B cell (primary cell): ENCODE measurements at regions not wholly inside any gene's neighbourhood (a gene's known extent, or its start where the extent isn't known, plus 50 kb on each side); places are given as distances from the start of the nearest gene placed in this dataset.

ENCODE experiments used
- ATAC-seq: fragments of 200-7000 bp; cut with Tn5 transposase; one replicate; pipeline ENCODE4 v1.10.0; 2021; ENCODE audit warnings: low read depth, mild to moderate bottlenecking, moderate number of reproducible peaks, moderate library complexity
- CTCF ChIA-PET: fragments of 350-600 bp; sonication (Branson Sonifier 250); formaldehyde crosslinking; loops from one replicate; lab custom pipeline; 2021; ENCODE audit warnings: antibody characterized with exemption, inconsistent platforms; lab: Charles Lee
- POLR2A ChIA-PET: fragments of 350-600 bp; sonication (Branson Sonifier 250); formaldehyde crosslinking; loops from one replicate; lab custom pipeline; 2021; ENCODE audit warnings: antibody characterized with exemption; lab: Charles Lee
- DNase-seq: peaks from one replicate; pipeline ENCODE4 v3.0.0; 2013
- H2AFZ ChIP-seq: 2 replicates; pipeline ENCODE4 v1.6.1; 2012; ENCODE audit warnings: mild to moderate bottlenecking, low read depth, low read length; ENCODE audit not compliant: insufficient read depth, poor library complexity, severe bottlenecking
- H3K27ac ChIP-seq, 2 donors: 1 replicate in 1 of 2; 2 replicates in 1 of 2; pipeline ENCODE4 v1.5.1; 2012 to 2013; ENCODE audit warnings: low read length in 2 of 2, mild to moderate bottlenecking in 2 of 2, moderate library complexity in 1 of 2
- H3K27me3 ChIP-seq, 4 experiments: fragments of 200-600 bp in 1 of 4; sonication (generic) in 1 of 4; replicated peaks in 1 of 4; 1 replicate in 2 of 4; 2 replicates in 2 of 4; pipeline versions ENCODE4 v1.6.1 to v1.7.0; 2013 to 2016; ENCODE audit warnings: low read length in 3 of 4, mild to moderate bottlenecking in 2 of 4, mixed read lengths in 1 of 4, moderate library complexity in 1 of 4; ENCODE audit not compliant: insufficient read depth in 4 of 4, control insufficient read depth in 3 of 4; ENCODE audit errors: control extremely low read depth in 1 of 4
- H3K36me3 ChIP-seq, 2 experiments: replicated peaks in 1 of 2; 1 replicate in 1 of 2; 2 replicates in 1 of 2; pipeline versions ENCODE4 v1.6.1 to v1.7.1; 2013; ENCODE audit warnings: low read length in 1 of 2; ENCODE audit not compliant: insufficient read depth in 2 of 2, control insufficient read depth in 1 of 2; ENCODE audit errors: control extremely low read depth in 1 of 2, extremely low read depth in 1 of 2
- H3K4me1 ChIP-seq, 2 donors: fragments of 200-600 bp in 1 of 2; sonication (generic) in 1 of 2; 1 replicate in 1 of 2; 2 replicates in 1 of 2; pipeline versions ENCODE4 v1.5.1 to v1.6.1; 2013 to 2017; ENCODE audit warnings: low read length in 2 of 2; ENCODE audit not compliant: control insufficient read depth in 2 of 2, insufficient read depth in 2 of 2
- H3K4me2 ChIP-seq: replicated peaks from 2 replicates; pipeline ENCODE3; 2012; ENCODE audit warnings: mild to moderate bottlenecking, low read depth, low read length; ENCODE audit not compliant: poor library complexity, severe bottlenecking
- H3K4me3 ChIP-seq, 5 experiments: fragments of 200-600 bp in 1 of 5; sonication (generic) in 1 of 5; 1 replicate in 3 of 5; 2 replicates in 2 of 5; pipeline versions ENCODE4 v1.5.1 to v1.7.0; 2011 to 2016; ENCODE audit warnings: low read length in 4 of 5, mild to moderate bottlenecking in 4 of 5, low read depth in 2 of 5, control low read depth in 1 of 5, moderate library complexity in 1 of 5; ENCODE audit not compliant: insufficient read depth in 1 of 5; ENCODE audit errors: control extremely low read depth in 1 of 5, extremely low read depth in 1 of 5
- H3K79me2 ChIP-seq: fragments of 200-600 bp; sonication (generic); one replicate; pipeline ENCODE4 v1.6.0; 2016; ENCODE audit warnings: low read length; ENCODE audit not compliant: control insufficient read depth, insufficient read depth
- H3K9ac ChIP-seq: fragments of 200-600 bp; sonication (generic); 2 replicates; pipeline ENCODE4 v1.6.1; 2017; ENCODE audit warnings: mild to moderate bottlenecking, low read length, moderate library complexity
- H3K9me3 ChIP-seq, 3 donors: one replicate each; pipeline versions ENCODE4 v1.6.1 to v1.7.1; 2013; ENCODE audit warnings: low read length in 2 of 3; ENCODE audit not compliant: control insufficient read depth in 2 of 3, insufficient read depth in 1 of 3; ENCODE audit errors: control extremely low read depth in 1 of 3
- H4K20me1 ChIP-seq: 2 replicates; pipeline ENCODE4 v1.6.0; 2012; ENCODE audit warnings: mild to moderate bottlenecking, low read length; ENCODE audit not compliant: insufficient read depth, control insufficient read depth, poor library complexity, severe bottlenecking
- H3K27ac Mint-ChIP-seq: one replicate; pipeline ENCODE4 v1.8.0; 2021; ENCODE audit warnings: mixed read lengths
- H3K27me3 Mint-ChIP-seq: one replicate; pipeline ENCODE4 v1.8.0; 2021; ENCODE audit warnings: mixed read lengths
- H3K4me1 Mint-ChIP-seq: one replicate; pipeline ENCODE4 v1.8.0; 2021; ENCODE audit warnings: mixed read lengths
- H3K4me3 Mint-ChIP-seq: one replicate; pipeline ENCODE4 v1.8.0; 2021; ENCODE audit warnings: mixed read lengths
- H3K9me3 Mint-ChIP-seq: one replicate; pipeline ENCODE4 v1.8.0; 2022; ENCODE audit warnings: mixed read lengths; ENCODE audit not compliant: insufficient read depth
- EZH2 ChIP-seq: IDR thresholded peaks from 2 replicates; pipeline ENCODE4 v1.6.1; 2012; ENCODE audit warnings: borderline replicate concordance, low read depth, mild to moderate bottlenecking, moderate library complexity, low read length; ENCODE audit not compliant: insufficient read depth, poor library complexity, severe bottlenecking
- WGBS: methylation state at CpG from one replicate; pipeline ENCODE4 v1.1.5; 2013; ENCODE audit warnings: missing lambda C conversion rate; ENCODE audit not compliant: insufficient coverage; 5-methylcytosine and 5-hydroxymethylcytosine counted together
- intact Hi-C: fragments of 100-400 bp; cut with micrococcal nuclease; formaldehyde crosslinking; loops from one replicate; pipeline ENCODE4 v1.10.0; 2022
- TF ChIP-seq, protein P1 (sequence below): fragments of 200-600 bp; IDR thresholded peaks from one replicate; pipeline ENCODE4 v1.8.0; 2022; ENCODE audit warnings: antibody characterized with exemption, mild to moderate bottlenecking

GRCh38 chr15:95263751-95264150 lies 1032.4 kb downstream of the MCTP2 start:
- no peaks in the 10 kb centered on the region for H3K4me1 Mint-ChIP-seq
- intact Hi-C loops: no loop called here

GRCh38 chr15:95265419-95265997 lies 1034.1 kb downstream of the MCTP2 start:
- WGBS: 14% methylated on average over 1 of the region's 3 CpGs
- intact Hi-C loops: no loop called here
- H3K27ac Mint-ChIP-seq: no peak overlapping the region
- CTCF ChIA-PET: no interaction called here
- Histone ChIP-seq H3K36me3 (no peaks in the 10 kb centered on the region), H3K4me2 (no peak overlapping the region), H3K79me2 (no peaks in the 10 kb centered on the region), H4K20me1 (no peaks in the 10 kb centered on the region), H3K9me3 (no peaks in the 10 kb centered on the region), H3K4me1 (no peaks in the 10 kb centered on the region), H3K9ac (no peak overlapping the region), H2AFZ (no peak overlapping the region), H3K4me3 (no peak overlapping the region), H3K27me3 (no peaks in the 10 kb centered on the region), H3K27ac (no peak overlapping the region)
- DNase-seq (no peak), ATAC-seq (no peak)
- no peak overlapping the region for H3K4me3 Mint-ChIP-seq
- POLR2A ChIA-PET: no interaction called here
- H3K9me3 Mint-ChIP-seq: no peaks in the 10 kb centered on the region
- TF ChIP-seq, protein P1, sequence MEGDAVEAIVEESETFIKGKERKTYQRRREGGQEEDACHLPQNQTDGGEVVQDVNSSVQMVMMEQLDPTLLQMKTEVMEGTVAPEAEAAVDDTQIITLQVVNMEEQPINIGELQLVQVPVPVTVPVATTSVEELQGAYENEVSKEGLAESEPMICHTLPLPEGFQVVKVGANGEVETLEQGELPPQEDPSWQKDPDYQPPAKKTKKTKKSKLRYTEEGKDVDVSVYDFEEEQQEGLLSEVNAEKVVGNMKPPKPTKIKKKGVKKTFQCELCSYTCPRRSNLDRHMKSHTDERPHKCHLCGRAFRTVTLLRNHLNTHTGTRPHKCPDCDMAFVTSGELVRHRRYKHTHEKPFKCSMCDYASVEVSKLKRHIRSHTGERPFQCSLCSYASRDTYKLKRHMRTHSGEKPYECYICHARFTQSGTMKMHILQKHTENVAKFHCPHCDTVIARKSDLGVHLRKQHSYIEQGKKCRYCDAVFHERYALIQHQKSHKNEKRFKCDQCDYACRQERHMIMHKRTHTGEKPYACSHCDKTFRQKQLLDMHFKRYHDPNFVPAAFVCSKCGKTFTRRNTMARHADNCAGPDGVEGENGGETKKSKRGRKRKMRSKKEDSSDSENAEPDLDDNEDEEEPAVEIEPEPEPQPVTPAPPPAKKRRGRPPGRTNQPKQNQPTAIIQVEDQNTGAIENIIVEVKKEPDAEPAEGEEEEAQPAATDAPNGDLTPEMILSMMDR: no peak
- TF ChIP-seq EZH2: no peak
- H3K4me1 Mint-ChIP-seq: no peaks in the 10 kb centered on the region
- peaks cover 2% of the 10 kb centered on the region for H3K27me3 Mint-ChIP-seq

More at GRCh38 chr15:95263751-95264150, 1032.4 kb downstream of the MCTP2 start:
- CTCF ChIA-PET: interaction anchor here (1.5 kb wide), 1 partner anchor 15 kb away, joined by 3 read pairs; no protein-coding TSS in a partner anchor
- no peaks in the 10 kb centered on the region for H3K36me3 ChIP-seq
- Mint-ChIP-seq H3K27me3 (peaks cover 2% of the 10 kb centered on the region), H3K9me3 (no peaks in the 10 kb centered on the region), H3K4me3 (no peak overlapping the region), H3K27ac (no peak overlapping the region)
- no peak for DNase-seq
- H3K9ac ChIP-seq: no peak overlapping the region
- no peaks in the 10 kb centered on the region for H3K9me3 ChIP-seq
- H3K27ac ChIP-seq: no peak overlapping the region
- no peak for ATAC-seq
- no peak overlapping the region for H3K4me3 ChIP-seq
- TF ChIP-seq, protein P1: no peak
- H3K4me2 ChIP-seq: no peak overlapping the region
- no peaks in the 10 kb centered on the region for H3K79me2 ChIP-seq
- WGBS: no CpG with 5 or more reads among the region's 1 CpG
- POLR2A ChIA-PET: no interaction called here
- H4K20me1 ChIP-seq: no peaks in the 10 kb centered on the region
- no peaks in the 10 kb centered on the region for H3K27me3 ChIP-seq
- no peaks in the 10 kb centered on the region for H3K4me1 ChIP-seq
- no peak overlapping the region for H2AFZ ChIP-seq
